ENCODE measurements at regions not wholly inside any gene's neighbourhood (a gene's known extent, or its start where the extent isn't known, plus 50 kb on each side); places are given as distances from the start of the nearest gene placed in this dataset.

GRCh38 chr5:129406440-129406839 lies 53.7 kb upstream of the ADAMTS19 start:
- no peak for TF ChIP-seq EP300 (IDR thresholded peaks at IDR 0.05)
- TF ChIP-seq, protein P1, sequence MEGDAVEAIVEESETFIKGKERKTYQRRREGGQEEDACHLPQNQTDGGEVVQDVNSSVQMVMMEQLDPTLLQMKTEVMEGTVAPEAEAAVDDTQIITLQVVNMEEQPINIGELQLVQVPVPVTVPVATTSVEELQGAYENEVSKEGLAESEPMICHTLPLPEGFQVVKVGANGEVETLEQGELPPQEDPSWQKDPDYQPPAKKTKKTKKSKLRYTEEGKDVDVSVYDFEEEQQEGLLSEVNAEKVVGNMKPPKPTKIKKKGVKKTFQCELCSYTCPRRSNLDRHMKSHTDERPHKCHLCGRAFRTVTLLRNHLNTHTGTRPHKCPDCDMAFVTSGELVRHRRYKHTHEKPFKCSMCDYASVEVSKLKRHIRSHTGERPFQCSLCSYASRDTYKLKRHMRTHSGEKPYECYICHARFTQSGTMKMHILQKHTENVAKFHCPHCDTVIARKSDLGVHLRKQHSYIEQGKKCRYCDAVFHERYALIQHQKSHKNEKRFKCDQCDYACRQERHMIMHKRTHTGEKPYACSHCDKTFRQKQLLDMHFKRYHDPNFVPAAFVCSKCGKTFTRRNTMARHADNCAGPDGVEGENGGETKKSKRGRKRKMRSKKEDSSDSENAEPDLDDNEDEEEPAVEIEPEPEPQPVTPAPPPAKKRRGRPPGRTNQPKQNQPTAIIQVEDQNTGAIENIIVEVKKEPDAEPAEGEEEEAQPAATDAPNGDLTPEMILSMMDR (IDR thresholded peaks at IDR 0.05) = no peak
